Stimulated activated CD8-positive, alpha-beta memory T cell treated with anti-CD3 and anti-CD28 coated beads, Interleukin-15, amount 100 ng/mL, for 48 hours (primary cell): ENCODE measurements at regions not wholly inside any gene's neighbourhood (a gene's known extent, or its start where the extent isn't known, plus 50 kb on each side); places are given as distances from the start of the nearest gene placed in this dataset.
"Not testable (repeated sequence)": the region's sequence is repeated elsewhere in the genome, so short reads cannot be mapped to it uniquely, and the experiment has no call there.

Source experiments
- DNase-seq, 2 donors: peaks; one replicate each; pipeline ENCODE4 v3.0.0-alpha.2; 2020; ENCODE audit warnings: low read depth in 2 of 2

- no peak for DNase-seq
Measured at GRCh38 chr3:102686792-102687191, 252.0 kb downstream of the ZPLD1 start.

- no peak for DNase-seq
Measured at GRCh38 chr3:102687851-102688555, 253.2 kb downstream of the ZPLD1 start.

- DNase-seq = no peak
Measured at GRCh38 chr3:102688556-102688930, 253.7 kb downstream of the ZPLD1 start.

- DNase-seq = no peak
Measured at GRCh38 chr3:102691507-102691906, 256.7 kb downstream of the ZPLD1 start.

- DNase-seq = no peak
Measured at GRCh38 chr3:102699104-102699818, 264.4 kb downstream of the ZPLD1 start.

GRCh38 chr3:102699819-102700140 is 265.0 kb downstream of the ZPLD1 start:
- no peak for DNase-seq

- peak in 1 of 2 donors; percentile 8 for DNase-seq
Measured at GRCh38 chr3:102712896-102713295, 278.1 kb downstream of the ZPLD1 start.

GRCh38 chr3:102714567-102714966 is 279.8 kb downstream of the ZPLD1 start:
- DNase-seq = no peak

- no peak for DNase-seq
Measured at GRCh38 chr3:102715030-102715697, 280.3 kb downstream of the ZPLD1 start.

- DNase-seq = no peak
Measured at GRCh38 chr3:102718651-102719050, 283.8 kb downstream of the ZPLD1 start.

GRCh38 chr3:102722317-102722716 is 287.5 kb downstream of the ZPLD1 start:
- DNase-seq = no peak

GRCh38 chr3:102727340-102727739 is 292.5 kb downstream of the ZPLD1 start:
- DNase-seq = no peak

GRCh38 chr3:102732581-102732980 is 297.8 kb downstream of the ZPLD1 start:
- not testable (repeated sequence) for DNase-seq

- DNase-seq = no peak
Measured at GRCh38 chr3:102733791-102734563, 299.2 kb downstream of the ZPLD1 start.

GRCh38 chr3:102735311-102735710 is 300.5 kb downstream of the ZPLD1 start:
- no peak for DNase-seq

- DNase-seq = no peak
Measured at GRCh38 chr3:102736288-102736974, 301.6 kb downstream of the ZPLD1 start.

- no peak for DNase-seq
Measured at GRCh38 chr3:102736975-102737304, 302.1 kb downstream of the ZPLD1 start.

GRCh38 chr3:102737353-102737752 is 302.5 kb downstream of the ZPLD1 start:
- DNase-seq = no peak

- DNase-seq = no peak
Measured at GRCh38 chr3:102741105-102741504, 306.3 kb downstream of the ZPLD1 start.

- no peak for DNase-seq
Measured at GRCh38 chr3:102741694-102742093, 306.9 kb downstream of the ZPLD1 start.

- no peak for DNase-seq
Measured at GRCh38 chr3:102745881-102746280, 311.1 kb downstream of the ZPLD1 start.

- no peak for DNase-seq
Measured at GRCh38 chr3:102747611-102748010, 312.8 kb downstream of the ZPLD1 start.
